Liver (tissue), 8 donors: ENCODE measurements at regions not wholly inside any gene's neighbourhood (a gene's known extent, or its start where the extent isn't known, plus 50 kb on each side); places are given as distances from the start of the nearest gene placed in this dataset.

ENCODE experiments used
- DNase-seq: peaks from one replicate; pipeline ENCODE4 v3.0.0-alpha.2; 2017; ENCODE audit warnings: low spot score
- H3K27ac ChIP-seq, 2 donors: one replicate each; pipeline ENCODE4 v1.7.0; 2013; ENCODE audit warnings: inconsistent platforms in 2 of 2, low read length in 2 of 2, control low read depth in 1 of 2, low read depth in 1 of 2, mild to moderate bottlenecking in 1 of 2
- H3K27me3 ChIP-seq, 4 donors: one replicate each; pipeline versions ENCODE4 v1.6.1 to v1.7.0; 2013; ENCODE audit warnings: low read length in 3 of 4, inconsistent platforms in 1 of 4, mild to moderate bottlenecking in 1 of 4, moderate library complexity in 1 of 4; ENCODE audit not compliant: control insufficient read depth in 4 of 4, insufficient read depth in 4 of 4
- H3K36me3 ChIP-seq, 4 donors: one replicate each; pipeline versions ENCODE4 v1.6.1 to v1.7.0; 2013; ENCODE audit warnings: low read length in 3 of 4, mild to moderate bottlenecking in 3 of 4, low read depth in 1 of 4, moderate library complexity in 1 of 4; ENCODE audit not compliant: control insufficient read depth in 4 of 4, insufficient read depth in 3 of 4
- H3K4me1 ChIP-seq, 4 donors: one replicate each; pipeline versions ENCODE4 v1.6.1 to v1.7.0; 2013; ENCODE audit warnings: low read length in 3 of 4, mild to moderate bottlenecking in 3 of 4, moderate library complexity in 1 of 4; ENCODE audit not compliant: control insufficient read depth in 4 of 4, insufficient read depth in 4 of 4
- H3K4me3 ChIP-seq, 3 donors: one replicate each; pipeline versions ENCODE4 v1.6.1 to v1.7.0; 2013; ENCODE audit warnings: low read length in 3 of 3, control low read depth in 1 of 3, low read depth in 1 of 3, mild to moderate bottlenecking in 1 of 3
- H3K9ac ChIP-seq, 2 donors: one replicate each; pipeline ENCODE4 v1.7.0; 2013; ENCODE audit warnings: low read length in 2 of 2, mild to moderate bottlenecking in 2 of 2, moderate library complexity in 2 of 2, control low read depth in 1 of 2, low read depth in 1 of 2
- H3K9me3 ChIP-seq, 4 donors: one replicate each; pipeline versions ENCODE4 v1.6.1 to v1.7.0; 2013; ENCODE audit warnings: low read length in 3 of 4; ENCODE audit not compliant: control insufficient read depth in 4 of 4
- EGR1 ChIP-seq, 2 donors: IDR thresholded peaks; 2 replicates each; pipeline ENCODE4 v1.6.1; 2016 to 2018; ENCODE audit warnings: antibody characterized with exemption in 2 of 2, low read depth in 2 of 2
- FOXA1 ChIP-seq: IDR thresholded peaks from 2 replicates; pipeline ENCODE4 v1.6.1; 2016; ENCODE audit warnings: antibody characterized with exemption
- FOXA2 ChIP-seq: IDR thresholded peaks from 2 replicates; pipeline ENCODE4 v1.6.1; 2016; ENCODE audit warnings: antibody characterized with exemption
- GABPA ChIP-seq, 2 donors: IDR thresholded peaks in 1 of 2; conservative IDR thresholded peaks in 1 of 2; 2 replicates each; pipeline ENCODE4 v1.6.1; 2016; ENCODE audit warnings: antibody characterized with exemption in 2 of 2, mild to moderate bottlenecking in 1 of 2, moderate library complexity in 1 of 2
- HNF4A ChIP-seq, 2 donors: conservative IDR thresholded peaks; 2 replicates each; pipeline ENCODE4 v1.6.1; 2016; ENCODE audit warnings: antibody characterized with exemption in 2 of 2, mild to moderate bottlenecking in 2 of 2
- HNF4G ChIP-seq: IDR thresholded peaks from 2 replicates; pipeline ENCODE4 v1.6.1; 2016; ENCODE audit warnings: antibody characterized with exemption
- JUND ChIP-seq, 2 donors: IDR thresholded peaks; 2 replicates each; pipeline ENCODE4 v1.6.1; 2016; ENCODE audit warnings: antibody characterized with exemption in 2 of 2
- NR2F2 ChIP-seq: IDR thresholded peaks from 2 replicates; pipeline ENCODE4 v1.6.1; 2016; ENCODE audit warnings: antibody characterized with exemption
- RAD21 ChIP-seq, 2 donors: IDR thresholded peaks; 2 replicates each; pipeline ENCODE4 v1.6.1; 2016; ENCODE audit warnings: antibody characterized with exemption in 2 of 2, mild to moderate bottlenecking in 2 of 2
- RXRA ChIP-seq, 2 donors: IDR thresholded peaks; 2 replicates each; pipeline ENCODE4 v1.6.1; 2017 to 2018; ENCODE audit warnings: antibody characterized with exemption in 2 of 2, mild to moderate bottlenecking in 1 of 2
- SP1 ChIP-seq: IDR thresholded peaks from 2 replicates; pipeline ENCODE4 v1.6.1; 2018; ENCODE audit warnings: antibody characterized with exemption, mild to moderate bottlenecking
- TAF1 ChIP-seq: conservative IDR thresholded peaks from 2 replicates; pipeline ENCODE4 v1.6.1; 2016; ENCODE audit warnings: antibody characterized with exemption, mild to moderate bottlenecking
- YY1 ChIP-seq: IDR thresholded peaks from 2 replicates; pipeline ENCODE4 v1.6.1; 2016; ENCODE audit warnings: antibody characterized with exemption, mild to moderate bottlenecking
- WGBS: extraction: QIAGEN DNeasy Blood & Tissue Kit; methylation state at CpG from one replicate; pipeline ENCODE4 v1.1.7; 2013; 5-methylcytosine and 5-hydroxymethylcytosine counted together
- TF ChIP-seq, protein P1 (sequence below): IDR thresholded peaks from 2 replicates; pipeline ENCODE4 v1.6.1; 2016; ENCODE audit warnings: antibody characterized with exemption
- TF ChIP-seq, protein P2 (sequence below): IDR thresholded peaks from 2 replicates; pipeline ENCODE4 v1.6.1; 2016; ENCODE audit warnings: antibody characterized with exemption, mild to moderate bottlenecking
- TF ChIP-seq, protein P3 (sequence below): IDR thresholded peaks from 2 replicates; pipeline ENCODE4 v1.6.1; 2016; ENCODE audit warnings: antibody characterized with exemption
- TF ChIP-seq, protein P4 (sequence below): IDR thresholded peaks from 2 replicates; pipeline ENCODE4 v1.6.1; 2016; ENCODE audit warnings: antibody characterized with exemption
- TF ChIP-seq, protein P5 (sequence below): fragments of 150-350 bp; IDR thresholded peaks from 2 replicates; pipeline ENCODE4 v1.5.1; 2017; ENCODE audit warnings: improper control_type of control experiment, low read depth, low read length; ENCODE audit not compliant: missing input control
- donor health status: healthy.
- donor health status: healthy.
- donor health status: healthy.
- donor health status: healthy.
- donor health status: healthy.

DNA sequence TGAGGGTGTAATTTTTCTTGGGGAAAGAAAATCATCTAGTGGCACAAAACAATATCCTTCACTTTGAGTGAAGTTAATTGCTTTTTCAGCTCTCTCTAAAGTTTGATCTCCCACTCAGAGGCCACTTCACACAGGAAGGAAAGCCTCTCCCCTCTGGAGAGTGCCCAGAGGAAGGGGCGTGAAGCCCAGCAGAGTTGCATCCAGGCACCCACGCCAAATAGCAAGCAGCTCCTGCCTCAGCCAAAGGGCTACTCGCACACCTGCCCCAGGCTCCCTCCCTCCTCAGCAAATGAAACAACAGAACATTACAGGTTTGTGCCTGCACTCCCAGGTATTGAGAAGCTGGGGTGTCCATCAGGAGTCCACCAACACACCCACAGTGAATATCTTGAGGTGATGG, 183.0 kb upstream of the RPL38 start (continued):
- no peak for TF ChIP-seq HNF4A (conservative IDR thresholded peaks at IDR 0.05)
- TF ChIP-seq, protein P1, sequence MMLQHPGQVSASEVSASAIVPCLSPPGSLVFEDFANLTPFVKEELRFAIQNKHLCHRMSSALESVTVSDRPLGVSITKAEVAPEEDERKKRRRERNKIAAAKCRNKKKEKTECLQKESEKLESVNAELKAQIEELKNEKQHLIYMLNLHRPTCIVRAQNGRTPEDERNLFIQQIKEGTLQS: no peak

DNA sequence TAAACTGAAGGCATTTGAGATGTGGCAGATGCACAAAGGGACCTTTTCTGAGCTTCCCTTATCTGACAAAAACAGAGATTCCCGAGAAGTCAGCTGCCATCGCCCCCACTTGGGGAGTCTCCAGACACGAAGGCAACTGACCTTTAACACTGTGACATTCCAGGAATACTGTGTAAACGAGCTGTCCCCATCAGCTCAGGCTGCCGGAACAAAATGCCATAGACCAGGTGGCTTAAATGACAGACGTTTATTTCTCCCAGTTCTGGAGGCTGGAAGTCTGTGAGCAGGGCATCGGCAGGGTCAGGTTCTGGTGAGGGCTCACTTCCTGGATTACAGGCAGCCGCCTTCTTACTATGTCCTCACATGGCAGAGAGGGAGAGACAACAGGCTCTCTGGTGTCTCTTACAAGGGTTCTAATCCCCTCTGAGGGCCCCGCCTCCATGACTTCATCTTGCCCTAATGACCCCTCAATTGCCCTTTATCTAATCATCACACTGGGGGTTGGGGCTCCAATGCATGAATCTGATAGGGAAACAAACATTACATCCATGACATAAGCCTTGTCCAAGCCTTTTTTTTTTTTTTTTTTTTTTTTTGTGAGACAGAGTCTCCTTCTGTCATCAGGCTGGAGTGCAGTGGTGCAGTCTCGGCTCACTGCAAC, 178.5 kb upstream of the RPL38 start:
- 18% methylated on average over 10 of the region's 10 CpGs for WGBS
- Histone ChIP-seq H3K36me3 (no peaks in the 10 kb centered on the region), H3K9me3 (no peaks in the 10 kb centered on the region), H3K27me3 (peaks cover 0 to 9% (median 0%) of the 10 kb centered on the region in 4 donors), H3K27ac (no peak overlapping the region), H3K4me1 (no peaks in the 10 kb centered on the region), H3K4me3 (no peak overlapping the region), H3K9ac (no peak overlapping the region)
- no peak for DNase-seq
- TF ChIP-seq NR2F2: no peak
- TF ChIP-seq, protein P2, sequence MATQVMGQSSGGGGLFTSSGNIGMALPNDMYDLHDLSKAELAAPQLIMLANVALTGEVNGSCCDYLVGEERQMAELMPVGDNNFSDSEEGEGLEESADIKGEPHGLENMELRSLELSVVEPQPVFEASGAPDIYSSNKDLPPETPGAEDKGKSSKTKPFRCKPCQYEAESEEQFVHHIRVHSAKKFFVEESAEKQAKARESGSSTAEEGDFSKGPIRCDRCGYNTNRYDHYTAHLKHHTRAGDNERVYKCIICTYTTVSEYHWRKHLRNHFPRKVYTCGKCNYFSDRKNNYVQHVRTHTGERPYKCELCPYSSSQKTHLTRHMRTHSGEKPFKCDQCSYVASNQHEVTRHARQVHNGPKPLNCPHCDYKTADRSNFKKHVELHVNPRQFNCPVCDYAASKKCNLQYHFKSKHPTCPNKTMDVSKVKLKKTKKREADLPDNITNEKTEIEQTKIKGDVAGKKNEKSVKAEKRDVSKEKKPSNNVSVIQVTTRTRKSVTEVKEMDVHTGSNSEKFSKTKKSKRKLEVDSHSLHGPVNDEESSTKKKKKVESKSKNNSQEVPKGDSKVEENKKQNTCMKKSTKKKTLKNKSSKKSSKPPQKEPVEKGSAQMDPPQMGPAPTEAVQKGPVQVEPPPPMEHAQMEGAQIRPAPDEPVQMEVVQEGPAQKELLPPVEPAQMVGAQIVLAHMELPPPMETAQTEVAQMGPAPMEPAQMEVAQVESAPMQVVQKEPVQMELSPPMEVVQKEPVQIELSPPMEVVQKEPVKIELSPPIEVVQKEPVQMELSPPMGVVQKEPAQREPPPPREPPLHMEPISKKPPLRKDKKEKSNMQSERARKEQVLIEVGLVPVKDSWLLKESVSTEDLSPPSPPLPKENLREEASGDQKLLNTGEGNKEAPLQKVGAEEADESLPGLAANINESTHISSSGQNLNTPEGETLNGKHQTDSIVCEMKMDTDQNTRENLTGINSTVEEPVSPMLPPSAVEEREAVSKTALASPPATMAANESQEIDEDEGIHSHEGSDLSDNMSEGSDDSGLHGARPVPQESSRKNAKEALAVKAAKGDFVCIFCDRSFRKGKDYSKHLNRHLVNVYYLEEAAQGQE: no peak
- TF ChIP-seq, protein P3, sequence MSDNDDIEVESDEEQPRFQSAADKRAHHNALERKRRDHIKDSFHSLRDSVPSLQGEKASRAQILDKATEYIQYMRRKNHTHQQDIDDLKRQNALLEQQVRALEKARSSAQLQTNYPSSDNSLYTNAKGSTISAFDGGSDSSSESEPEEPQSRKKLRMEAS: no peak
- no peak for TF ChIP-seq RXRA (IDR thresholded peaks at IDR 0.05)
- TF ChIP-seq SP1: no peak
- TF ChIP-seq, protein P4, sequence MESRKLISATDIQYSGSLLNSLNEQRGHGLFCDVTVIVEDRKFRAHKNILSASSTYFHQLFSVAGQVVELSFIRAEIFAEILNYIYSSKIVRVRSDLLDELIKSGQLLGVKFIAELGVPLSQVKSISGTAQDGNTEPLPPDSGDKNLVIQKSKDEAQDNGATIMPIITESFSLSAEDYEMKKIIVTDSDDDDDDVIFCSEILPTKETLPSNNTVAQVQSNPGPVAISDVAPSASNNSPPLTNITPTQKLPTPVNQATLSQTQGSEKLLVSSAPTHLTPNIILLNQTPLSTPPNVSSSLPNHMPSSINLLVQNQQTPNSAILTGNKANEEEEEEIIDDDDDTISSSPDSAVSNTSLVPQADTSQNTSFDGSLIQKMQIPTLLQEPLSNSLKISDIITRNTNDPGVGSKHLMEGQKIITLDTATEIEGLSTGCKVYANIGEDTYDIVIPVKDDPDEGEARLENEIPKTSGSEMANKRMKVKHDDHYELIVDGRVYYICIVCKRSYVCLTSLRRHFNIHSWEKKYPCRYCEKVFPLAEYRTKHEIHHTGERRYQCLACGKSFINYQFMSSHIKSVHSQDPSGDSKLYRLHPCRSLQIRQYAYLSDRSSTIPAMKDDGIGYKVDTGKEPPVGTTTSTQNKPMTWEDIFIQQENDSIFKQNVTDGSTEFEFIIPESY: no peak
- TF ChIP-seq, protein P5, sequence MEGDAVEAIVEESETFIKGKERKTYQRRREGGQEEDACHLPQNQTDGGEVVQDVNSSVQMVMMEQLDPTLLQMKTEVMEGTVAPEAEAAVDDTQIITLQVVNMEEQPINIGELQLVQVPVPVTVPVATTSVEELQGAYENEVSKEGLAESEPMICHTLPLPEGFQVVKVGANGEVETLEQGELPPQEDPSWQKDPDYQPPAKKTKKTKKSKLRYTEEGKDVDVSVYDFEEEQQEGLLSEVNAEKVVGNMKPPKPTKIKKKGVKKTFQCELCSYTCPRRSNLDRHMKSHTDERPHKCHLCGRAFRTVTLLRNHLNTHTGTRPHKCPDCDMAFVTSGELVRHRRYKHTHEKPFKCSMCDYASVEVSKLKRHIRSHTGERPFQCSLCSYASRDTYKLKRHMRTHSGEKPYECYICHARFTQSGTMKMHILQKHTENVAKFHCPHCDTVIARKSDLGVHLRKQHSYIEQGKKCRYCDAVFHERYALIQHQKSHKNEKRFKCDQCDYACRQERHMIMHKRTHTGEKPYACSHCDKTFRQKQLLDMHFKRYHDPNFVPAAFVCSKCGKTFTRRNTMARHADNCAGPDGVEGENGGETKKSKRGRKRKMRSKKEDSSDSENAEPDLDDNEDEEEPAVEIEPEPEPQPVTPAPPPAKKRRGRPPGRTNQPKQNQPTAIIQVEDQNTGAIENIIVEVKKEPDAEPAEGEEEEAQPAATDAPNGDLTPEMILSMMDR: no peak
- TF ChIP-seq HNF4G: no peak
- no peak for TF ChIP-seq GABPA (IDR thresholded peaks at IDR 0.05 in 1 of 2, conservative IDR thresholded peaks at IDR 0.05 in 1 of 2)
- TF ChIP-seq YY1: no peak
- no peak for TF ChIP-seq JUND (IDR thresholded peaks at IDR 0.05)
- TF ChIP-seq TAF1: no peak
- TF ChIP-seq RAD21 (IDR thresholded peaks at IDR 0.05): no peak
- TF ChIP-seq, protein P1: no peak
- TF ChIP-seq FOXA1: no peak
- no peak for TF ChIP-seq EGR1 (IDR thresholded peaks at IDR 0.05; ENCODE audit: low read depth in 2 of 2)
- no peak for TF ChIP-seq FOXA2
- no peak for TF ChIP-seq HNF4A (conservative IDR thresholded peaks at IDR 0.05)
